SK-N-SH treated with all-trans-retinoic acid at 6 μM for 48 hours (cell line): ENCODE measurements at regions not wholly inside any gene's neighbourhood (a gene's known extent, or its start where the extent isn't known, plus 50 kb on each side); places are given as distances from the start of the nearest gene placed in this dataset.

Source experiments
- ATAC-seq: fragments of 200-7000 bp; cut with Tn5 transposase; 3 replicates; pipeline ENCODE4 v1.9.1; 2020; ENCODE audit warnings: mild to moderate bottlenecking, moderate library complexity
- ARNTL ChIP-seq: fragments of 450-650 bp; formaldehyde crosslinking; IDR thresholded peaks from 2 replicates; pipeline ENCODE4 v1.5.0; 2020; ENCODE audit warnings: low read depth, mild to moderate bottlenecking, moderate library complexity, borderline replicate concordance
- BACH2 ChIP-seq: fragments of 250-450 bp; sonication (Bioruptor Pico); IDR thresholded peaks from 2 replicates; pipeline ENCODE4 v1.9.0; 2021; ENCODE audit warnings: mild to moderate bottlenecking, borderline replicate concordance
- CSDC2 ChIP-seq: fragments of 250-450 bp; sonication (Bioruptor Pico); IDR thresholded peaks from 2 replicates; pipeline ENCODE4 v1.5.0; 2020; ENCODE audit warnings: mild to moderate bottlenecking, moderate library complexity
- ESRRG ChIP-seq: fragments of 250-450 bp; sonication (Bioruptor Pico); IDR thresholded peaks from 2 replicates; pipeline ENCODE4 v1.6.1; 2021; ENCODE audit warnings: mild to moderate bottlenecking
- GLIS3 ChIP-seq: fragments of 250-450 bp; sonication (Bioruptor Pico); IDR thresholded peaks from 2 replicates; pipeline ENCODE4 v1.5.0; 2020; ENCODE audit warnings: mild to moderate bottlenecking, moderate library complexity
- ISL1 ChIP-seq: fragments of 250-450 bp; sonication (Bioruptor Pico); IDR thresholded peaks from 2 replicates; pipeline ENCODE4 v2.1.2; 2022; ENCODE audit warnings: mild to moderate bottlenecking, moderate library complexity
- OSR1 ChIP-seq: fragments of 250-450 bp; sonication (Bioruptor Pico); IDR thresholded peaks from 2 replicates; pipeline ENCODE4 v1.8.0; 2022; ENCODE audit warnings: moderate library complexity, mild to moderate bottlenecking, inconsistent platforms
- PPARA ChIP-seq: fragments of 250-450 bp; sonication (Bioruptor Pico); IDR thresholded peaks from 2 replicates; pipeline ENCODE4 v1.5.0; 2020; ENCODE audit warnings: mild to moderate bottlenecking, borderline replicate concordance
- RARB ChIP-seq: fragments of 250-450 bp; sonication (Bioruptor Pico); IDR thresholded peaks from 2 replicates; pipeline ENCODE4 v1.8.0; 2021; ENCODE audit warnings: mild to moderate bottlenecking, moderate library complexity
- SNAI2 ChIP-seq: fragments of 250-450 bp; sonication (Bioruptor Pico); IDR thresholded peaks from 2 replicates; pipeline ENCODE4 v1.5.0; 2020; ENCODE audit warnings: mild to moderate bottlenecking, moderate library complexity
- TOX ChIP-seq: fragments of 250-450 bp; sonication (Bioruptor Pico); IDR thresholded peaks from 2 replicates; pipeline ENCODE4 v1.8.0; 2021; ENCODE audit warnings: mild to moderate bottlenecking, moderate library complexity, borderline replicate concordance
- ZC3H10 ChIP-seq: fragments of 250-450 bp; sonication (Bioruptor Pico); IDR thresholded peaks from 2 replicates; pipeline ENCODE4 v1.5.1; 2021; ENCODE audit warnings: mild to moderate bottlenecking, moderate library complexity
- ZFP3 ChIP-seq: fragments of 250-450 bp; sonication (Bioruptor Pico); IDR thresholded peaks from 2 replicates; pipeline ENCODE4 v1.5.0; 2020; ENCODE audit warnings: mild to moderate bottlenecking, moderate library complexity
- ZNF565 ChIP-seq: fragments of 450-650 bp; formaldehyde crosslinking; conservative IDR thresholded peaks from 2 replicates; pipeline ENCODE4 v1.5.0; 2020; ENCODE audit warnings: low read depth, mild to moderate bottlenecking, moderate library complexity
- ZNF70 ChIP-seq: fragments of 450-650 bp; formaldehyde crosslinking; IDR thresholded peaks from 2 replicates; pipeline ENCODE4 v1.5.0; 2020; ENCODE audit warnings: mild to moderate bottlenecking, moderate library complexity
- ZNF8 ChIP-seq: fragments of 450-650 bp; formaldehyde crosslinking; IDR thresholded peaks from 2 replicates; pipeline ENCODE4 v1.5.0; 2020; ENCODE audit warnings: mild to moderate bottlenecking, moderate library complexity
- TF ChIP-seq, protein P1 (sequence below): fragments of 250-450 bp; sonication (Bioruptor Pico); IDR thresholded peaks from 2 replicates; pipeline ENCODE4 v1.8.0; 2021; ENCODE audit warnings: low read depth, mild to moderate bottlenecking, moderate library complexity, borderline replicate concordance
- TF ChIP-seq, protein P2 (sequence below): fragments of 250-450 bp; sonication (Bioruptor Pico); IDR thresholded peaks from 2 replicates; pipeline ENCODE4 v1.5.0; 2020; ENCODE audit warnings: mild to moderate bottlenecking, moderate library complexity
- TF ChIP-seq, protein P3 (sequence below): fragments of 250-450 bp; sonication (Bioruptor Pico); IDR thresholded peaks from 2 replicates; pipeline ENCODE4 v1.5.1; 2020; ENCODE audit warnings: low read depth, mild to moderate bottlenecking, moderate library complexity
- TF ChIP-seq, protein P4 (sequence below): fragments of 250-450 bp; sonication (Bioruptor Pico); IDR thresholded peaks from 2 replicates; pipeline ENCODE4 v1.5.1; 2021; ENCODE audit warnings: mild to moderate bottlenecking, moderate library complexity

DNA sequence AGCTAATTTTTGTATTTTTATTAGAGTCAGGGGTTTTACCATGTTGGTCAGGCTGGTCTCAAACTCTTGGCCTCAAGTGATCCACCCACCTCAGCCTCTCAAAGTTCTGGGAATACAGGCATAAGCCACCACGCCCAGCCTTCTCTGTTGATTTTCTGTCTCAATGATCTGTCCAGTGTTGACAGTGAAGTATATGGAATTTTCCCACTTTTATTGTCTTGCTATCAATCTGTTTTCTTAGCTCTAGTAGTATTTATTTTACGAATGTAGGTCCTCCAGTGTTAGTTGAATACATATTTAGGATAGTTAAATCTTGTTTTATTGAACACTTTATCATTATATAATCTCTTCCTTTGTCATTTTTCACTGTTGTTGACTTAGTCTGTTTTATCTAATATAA, 1603.9 kb downstream of the ADGRL3 start (continued):
- TF ChIP-seq, protein P1, sequence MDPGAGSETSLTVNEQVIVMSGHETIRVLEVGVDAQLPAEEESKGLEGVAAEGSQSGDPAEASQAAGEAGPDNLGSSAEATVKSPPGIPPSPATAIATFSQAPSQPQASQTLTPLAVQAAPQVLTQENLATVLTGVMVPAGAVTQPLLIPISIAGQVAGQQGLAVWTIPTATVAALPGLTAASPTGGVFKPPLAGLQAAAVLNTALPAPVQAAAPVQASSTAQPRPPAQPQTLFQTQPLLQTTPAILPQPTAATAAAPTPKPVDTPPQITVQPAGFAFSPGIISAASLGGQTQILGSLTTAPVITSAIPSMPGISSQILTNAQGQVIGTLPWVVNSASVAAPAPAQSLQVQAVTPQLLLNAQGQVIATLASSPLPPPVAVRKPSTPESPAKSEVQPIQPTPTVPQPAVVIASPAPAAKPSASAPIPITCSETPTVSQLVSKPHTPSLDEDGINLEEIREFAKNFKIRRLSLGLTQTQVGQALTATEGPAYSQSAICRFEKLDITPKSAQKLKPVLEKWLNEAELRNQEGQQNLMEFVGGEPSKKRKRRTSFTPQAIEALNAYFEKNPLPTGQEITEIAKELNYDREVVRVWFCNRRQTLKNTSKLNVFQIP (CRISPR knock-in tag): no peak
- TF ChIP-seq, protein P2, sequence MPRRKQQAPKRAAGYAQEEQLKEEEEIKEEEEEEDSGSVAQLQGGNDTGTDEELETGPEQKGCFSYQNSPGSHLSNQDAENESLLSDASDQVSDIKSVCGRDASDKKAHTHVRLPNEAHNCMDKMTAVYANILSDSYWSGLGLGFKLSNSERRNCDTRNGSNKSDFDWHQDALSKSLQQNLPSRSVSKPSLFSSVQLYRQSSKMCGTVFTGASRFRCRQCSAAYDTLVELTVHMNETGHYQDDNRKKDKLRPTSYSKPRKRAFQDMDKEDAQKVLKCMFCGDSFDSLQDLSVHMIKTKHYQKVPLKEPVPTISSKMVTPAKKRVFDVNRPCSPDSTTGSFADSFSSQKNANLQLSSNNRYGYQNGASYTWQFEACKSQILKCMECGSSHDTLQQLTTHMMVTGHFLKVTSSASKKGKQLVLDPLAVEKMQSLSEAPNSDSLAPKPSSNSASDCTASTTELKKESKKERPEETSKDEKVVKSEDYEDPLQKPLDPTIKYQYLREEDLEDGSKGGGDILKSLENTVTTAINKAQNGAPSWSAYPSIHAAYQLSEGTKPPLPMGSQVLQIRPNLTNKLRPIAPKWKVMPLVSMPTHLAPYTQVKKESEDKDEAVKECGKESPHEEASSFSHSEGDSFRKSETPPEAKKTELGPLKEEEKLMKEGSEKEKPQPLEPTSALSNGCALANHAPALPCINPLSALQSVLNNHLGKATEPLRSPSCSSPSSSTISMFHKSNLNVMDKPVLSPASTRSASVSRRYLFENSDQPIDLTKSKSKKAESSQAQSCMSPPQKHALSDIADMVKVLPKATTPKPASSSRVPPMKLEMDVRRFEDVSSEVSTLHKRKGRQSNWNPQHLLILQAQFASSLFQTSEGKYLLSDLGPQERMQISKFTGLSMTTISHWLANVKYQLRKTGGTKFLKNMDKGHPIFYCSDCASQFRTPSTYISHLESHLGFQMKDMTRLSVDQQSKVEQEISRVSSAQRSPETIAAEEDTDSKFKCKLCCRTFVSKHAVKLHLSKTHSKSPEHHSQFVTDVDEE: no peak
- TF ChIP-seq BACH2 (CRISPR knock-in tag): no peak
- TF ChIP-seq RARB (CRISPR knock-in tag): no peak

DNA sequence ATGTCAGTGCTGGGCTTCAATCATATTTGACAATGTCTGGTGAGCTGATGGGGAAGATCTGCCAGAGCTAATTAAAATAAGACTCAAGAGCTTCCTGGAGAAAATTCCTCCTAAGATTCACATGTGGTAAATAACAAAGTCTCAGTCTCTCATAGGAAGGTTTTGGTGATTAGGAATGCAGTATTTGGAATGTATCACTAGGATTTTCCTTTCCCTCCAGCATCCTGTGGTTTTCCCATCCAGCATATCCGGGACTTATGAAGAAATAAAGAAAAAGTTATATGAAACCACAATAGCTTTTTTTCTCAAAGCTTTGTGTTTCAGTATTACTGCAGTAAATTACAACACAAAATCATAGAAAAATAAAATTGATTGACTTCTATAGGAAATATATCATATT, 1597.1 kb downstream of the ADGRL3 start:
- TF ChIP-seq ISL1 (CRISPR knock-in tag) (no peak), BACH2 (CRISPR knock-in tag) (no peak), SNAI2 (no peak), OSR1 (CRISPR knock-in tag) (no peak), GLIS3 (CRISPR knock-in tag) (no peak), ESRRG (CRISPR knock-in tag) (no peak), CSDC2 (CRISPR knock-in tag) (no peak), ZNF565 (CRISPR knock-in tag) (no peak), ZNF8 (CRISPR knock-in tag) (no peak), ZFP3 (CRISPR knock-in tag) (no peak), ZC3H10 (CRISPR knock-in tag) (no peak), PPARA (CRISPR knock-in tag) (no peak), ZNF70 (CRISPR knock-in tag) (no peak), TOX (no peak), ARNTL (CRISPR knock-in tag) (no peak)
- TF ChIP-seq, protein P1 (CRISPR knock-in tag): no peak
- TF ChIP-seq, protein P3, sequence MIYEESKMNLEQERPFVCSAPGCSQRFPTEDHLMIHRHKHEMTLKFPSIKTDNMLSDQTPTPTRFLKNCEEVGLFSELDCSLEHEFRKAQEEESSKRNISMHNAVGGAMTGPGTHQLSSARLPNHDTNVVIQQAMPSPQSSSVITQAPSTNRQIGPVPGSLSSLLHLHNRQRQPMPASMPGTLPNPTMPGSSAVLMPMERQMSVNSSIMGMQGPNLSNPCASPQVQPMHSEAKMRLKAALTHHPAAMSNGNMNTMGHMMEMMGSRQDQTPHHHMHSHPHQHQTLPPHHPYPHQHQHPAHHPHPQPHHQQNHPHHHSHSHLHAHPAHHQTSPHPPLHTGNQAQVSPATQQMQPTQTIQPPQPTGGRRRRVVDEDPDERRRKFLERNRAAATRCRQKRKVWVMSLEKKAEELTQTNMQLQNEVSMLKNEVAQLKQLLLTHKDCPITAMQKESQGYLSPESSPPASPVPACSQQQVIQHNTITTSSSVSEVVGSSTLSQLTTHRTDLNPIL (CRISPR knock-in tag): no peak
- TF ChIP-seq, protein P4, sequence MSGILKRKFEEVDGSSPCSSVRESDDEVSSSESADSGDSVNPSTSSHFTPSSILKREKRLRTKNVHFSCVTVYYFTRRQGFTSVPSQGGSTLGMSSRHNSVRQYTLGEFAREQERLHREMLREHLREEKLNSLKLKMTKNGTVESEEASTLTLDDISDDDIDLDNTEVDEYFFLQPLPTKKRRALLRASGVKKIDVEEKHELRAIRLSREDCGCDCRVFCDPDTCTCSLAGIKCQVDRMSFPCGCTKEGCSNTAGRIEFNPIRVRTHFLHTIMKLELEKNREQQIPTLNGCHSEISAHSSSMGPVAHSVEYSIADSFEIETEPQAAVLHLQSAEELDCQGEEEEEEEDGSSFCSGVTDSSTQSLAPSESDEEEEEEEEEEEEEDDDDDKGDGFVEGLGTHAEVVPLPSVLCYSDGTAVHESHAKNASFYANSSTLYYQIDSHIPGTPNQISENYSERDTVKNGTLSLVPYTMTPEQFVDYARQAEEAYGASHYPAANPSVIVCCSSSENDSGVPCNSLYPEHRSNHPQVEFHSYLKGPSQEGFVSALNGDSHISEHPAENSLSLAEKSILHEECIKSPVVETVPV (CRISPR knock-in tag): no peak
- TF ChIP-seq, protein P2: no peak
- TF ChIP-seq, all 23 proteins: peak for 0
- ATAC-seq: no peak
